H9 (cell line): ENCODE measurements at regions not wholly inside any gene's neighbourhood (a gene's known extent, or its start where the extent isn't known, plus 50 kb on each side); places are given as distances from the start of the nearest gene placed in this dataset.

ENCODE experiments used
- DNase-seq: peaks from one replicate; pipeline ENCODE4 v3.0.0-alpha.2; 2017
- H2AFZ ChIP-seq: one replicate; pipeline ENCODE4 v1.6.1; 2013; ENCODE audit warnings: mild to moderate bottlenecking, low read length, control low read depth, moderate library complexity
- H2AK5ac ChIP-seq: 2 replicates; pipeline ENCODE4 v1.6.1; 2013; ENCODE audit warnings: low read length, control low read depth, mixed read lengths; ENCODE audit not compliant: insufficient read length
- H2BK120ac ChIP-seq: one replicate; pipeline ENCODE4 v1.6.1; 2013; ENCODE audit warnings: low read depth, mild to moderate bottlenecking, low read length, control low read depth, inconsistent platforms; ENCODE audit not compliant: poor library complexity, severe bottlenecking
- H2BK12ac ChIP-seq: 2 replicates; pipeline ENCODE4 v1.6.1; 2013; ENCODE audit warnings: low read length, control low read depth, mixed read lengths, low read depth; ENCODE audit not compliant: insufficient read length
- H2BK15ac ChIP-seq: 2 replicates; pipeline ENCODE4 v1.6.1; 2013; ENCODE audit warnings: low read depth, low read length, control low read depth
- H2BK20ac ChIP-seq: one replicate; pipeline ENCODE4 v1.6.1; 2013; ENCODE audit warnings: low read depth, mild to moderate bottlenecking, low read length, control low read depth, inconsistent platforms; ENCODE audit not compliant: poor library complexity, severe bottlenecking
- H2BK5ac ChIP-seq: 2 replicates; pipeline ENCODE4 v1.6.1; 2013; ENCODE audit warnings: low read length, control low read depth, mixed read lengths; ENCODE audit not compliant: insufficient read length
- H3K14ac ChIP-seq: 2 replicates; pipeline ENCODE4 v1.6.1; 2013; ENCODE audit warnings: low read length, control low read depth; ENCODE audit not compliant: insufficient read depth
- H3K18ac ChIP-seq: 2 replicates; pipeline ENCODE4 v1.6.1; 2013; ENCODE audit warnings: low read depth, mild to moderate bottlenecking, mixed read lengths, low read length, control low read depth; ENCODE audit not compliant: insufficient read length
- H3K23ac ChIP-seq: 2 replicates; pipeline ENCODE4 v1.6.1; 2013; ENCODE audit warnings: low read length, control low read depth, mixed read lengths, low read depth; ENCODE audit not compliant: insufficient read length
- H3K23me2 ChIP-seq: 2 replicates; pipeline ENCODE4 v1.6.1; 2013; ENCODE audit warnings: low read depth, mild to moderate bottlenecking, mixed read lengths, low read length, control low read depth; ENCODE audit not compliant: insufficient read length, poor library complexity, severe bottlenecking
- H3K27ac ChIP-seq: 2 replicates; pipeline ENCODE4 v1.5.1; 2013; ENCODE audit warnings: low read length, control low read depth, mixed read lengths, low read depth; ENCODE audit not compliant: insufficient read length
- H3K27me3 ChIP-seq: 2 replicates; pipeline ENCODE4 v1.6.1; 2013; ENCODE audit warnings: low read length, control low read depth, inconsistent platforms; ENCODE audit not compliant: insufficient read depth
- H3K4ac ChIP-seq: 2 replicates; pipeline ENCODE4 v1.6.1; 2013; ENCODE audit warnings: low read depth, mild to moderate bottlenecking, control low read depth, inconsistent platforms, low read length, moderate library complexity
- H3K4me1 ChIP-seq: 2 replicates; pipeline ENCODE4 v1.6.1; 2013; ENCODE audit warnings: low read length, control low read depth, inconsistent platforms; ENCODE audit not compliant: insufficient read depth
- H3K4me2 ChIP-seq: 2 replicates; pipeline ENCODE4 v1.6.1; 2013; ENCODE audit warnings: low read length, control low read depth, mixed read lengths; ENCODE audit not compliant: insufficient read length, insufficient read depth
- H3K56ac ChIP-seq: 2 replicates; pipeline ENCODE4 v1.6.1; 2013; ENCODE audit warnings: low read depth, mild to moderate bottlenecking, mixed read lengths, low read length, control low read depth; ENCODE audit not compliant: insufficient read length
- H3K79me1 ChIP-seq: 2 replicates; pipeline ENCODE4 v1.6.1; 2013; ENCODE audit warnings: low read depth, mild to moderate bottlenecking, moderate library complexity, low read length, control low read depth, inconsistent platforms; ENCODE audit not compliant: insufficient read depth, poor library complexity, severe bottlenecking
- H3K79me2 ChIP-seq: 2 replicates; pipeline ENCODE4 v1.6.1; 2013; ENCODE audit warnings: low read length, control low read depth, inconsistent platforms; ENCODE audit not compliant: insufficient read depth
- H3K9ac ChIP-seq: 2 replicates; pipeline ENCODE4 v1.6.1; 2013; ENCODE audit warnings: low read length, control low read depth, mixed read lengths; ENCODE audit not compliant: insufficient read length; ENCODE audit errors: extremely low read depth
- H3K9me3 ChIP-seq: one replicate; pipeline ENCODE4 v1.6.1; 2013; ENCODE audit warnings: low read depth, low read length, inconsistent platforms; ENCODE audit not compliant: control insufficient read depth
- H3T11ph ChIP-seq: one replicate; pipeline ENCODE4 v1.6.1; 2013; ENCODE audit warnings: mild to moderate bottlenecking, low read length, control low read depth, inconsistent platforms
- H4K20me1 ChIP-seq: one replicate; pipeline ENCODE4 v1.6.1; 2013; ENCODE audit not compliant: control insufficient read depth, insufficient read length, insufficient read depth
- H4K5ac ChIP-seq: 2 replicates; pipeline ENCODE4 v1.6.1; 2013; ENCODE audit warnings: low read depth, mild to moderate bottlenecking, mixed read lengths, low read length, control low read depth; ENCODE audit not compliant: insufficient read length
- H4K8ac ChIP-seq: replicated peaks from 2 replicates; pipeline ENCODE4 v1.6.1; 2013; ENCODE audit warnings: low read length, control low read depth, mixed read lengths, low read depth; ENCODE audit not compliant: insufficient read length
- H4K91ac ChIP-seq: 2 replicates; pipeline ENCODE4 v1.6.1; 2013; ENCODE audit warnings: low read depth, mild to moderate bottlenecking, moderate library complexity, mixed read lengths, low read length, control low read depth; ENCODE audit not compliant: insufficient read length
- H3K27ac Mint-ChIP-seq, 3 experiments: 2 replicates in 2 of 3; 3 replicates in 1 of 3; pipeline ENCODE4 v1.8.0; 2020 to 2021; ENCODE audit warnings: mixed read lengths in 3 of 3, mild to moderate bottlenecking in 1 of 3, moderate library complexity in 1 of 3
- H3K27me3 Mint-ChIP-seq: 2 replicates; pipeline ENCODE4 v1.8.0; 2021; ENCODE audit warnings: low read depth, mild to moderate bottlenecking, moderate library complexity, mixed read lengths
- H3K36me3 Mint-ChIP-seq, 3 experiments: 2 replicates in 2 of 3; 3 replicates in 1 of 3; pipeline ENCODE4 v1.8.0; 2020 to 2021; ENCODE audit warnings: low read depth in 3 of 3, mixed read lengths in 3 of 3; ENCODE audit not compliant: insufficient read depth in 1 of 3
- H3K4me1 Mint-ChIP-seq, 2 experiments: 2 replicates each; pipeline ENCODE4 v1.8.0; 2020; ENCODE audit warnings: mixed read lengths in 2 of 2
- H3K4me3 Mint-ChIP-seq, 2 experiments: 2 replicates in 1 of 2; 3 replicates in 1 of 2; pipeline ENCODE4 v1.8.0; 2020 to 2021; ENCODE audit warnings: mild to moderate bottlenecking in 2 of 2, mixed read lengths in 2 of 2, moderate library complexity in 1 of 2
- H3K9me3 Mint-ChIP-seq, 2 experiments: 2 replicates in 1 of 2; 3 replicates in 1 of 2; pipeline ENCODE4 v1.8.0; 2020; ENCODE audit warnings: mild to moderate bottlenecking in 2 of 2, mixed read lengths in 2 of 2, moderate library complexity in 1 of 2
- CTCF ChIP-seq: fragments of 200-600 bp; sonication (generic); conservative IDR thresholded peaks from 3 replicates; pipeline ENCODE4 v1.8.0; 2021; ENCODE audit warnings: antibody characterized with exemption, mild to moderate bottlenecking
- WGBS: extraction: QIAGEN DNeasy Blood & Tissue Kit; methylation state at CpG from one replicate; pipeline ENCODE4 v1.1.7; 2013; ENCODE audit warnings: missing lambda C conversion rate, low lambda C conversion rate, mixed read lengths; ENCODE audit not compliant: insufficient read length; ENCODE audit errors: extremely low coverage; 5-methylcytosine and 5-hydroxymethylcytosine counted together

GRCh38 chr15:39406485-39406884, 174.4 kb upstream of the THBS1 start:
- Histone ChIP-seq H2BK12ac (no peak overlapping the region), H2BK15ac (no peak overlapping the region), H2AK5ac (no peak overlapping the region), H3K23ac (no peak overlapping the region), H3K14ac (no peak overlapping the region), H3K4ac (no peak overlapping the region), H2BK20ac (no peak overlapping the region), H2BK120ac (no peak overlapping the region), H3K27ac (no peak overlapping the region), H3K56ac (no peak overlapping the region), H3K79me1 (no peaks in the 10 kb centered on the region), H3K9me3 (no peaks in the 10 kb centered on the region), H3K4me1 (no peaks in the 10 kb centered on the region; the same call in 1 of the 2 replicates), H3K27me3 (no peaks in the 10 kb centered on the region), H2AFZ (no peak overlapping the region), H4K8ac (no peak overlapping the region), H3K4me2 (no peak overlapping the region), H3K18ac (no peak overlapping the region), H3K9ac (no peak overlapping the region), H4K5ac (no peak overlapping the region), H3T11ph (no peak overlapping the region), H4K20me1 (no peaks in the 10 kb centered on the region), H3K23me2 (no peaks in the 10 kb centered on the region), H2BK5ac (no peak overlapping the region), H4K91ac (no peak overlapping the region), H3K79me2 (no peaks in the 10 kb centered on the region)
- no peak overlapping the region for H3K4me3 Mint-ChIP-seq
- WGBS = no CpG with 5 or more reads among the region's 6 CpGs
- H3K27ac Mint-ChIP-seq = no peak overlapping the region
- H3K36me3 Mint-ChIP-seq = no peaks in the 10 kb centered on the region
- no peak for DNase-seq
- H3K9me3 Mint-ChIP-seq = no peaks in the 10 kb centered on the region
- TF ChIP-seq CTCF = no peak
- no peaks in the 10 kb centered on the region for H3K27me3 Mint-ChIP-seq
- H3K4me1 Mint-ChIP-seq = no peaks in the 10 kb centered on the region
